ENCODE measurements at regions not wholly inside any gene's neighbourhood (a gene's known extent, or its start where the extent isn't known, plus 50 kb on each side); places are given as distances from the start of the nearest gene placed in this dataset.

DNA sequence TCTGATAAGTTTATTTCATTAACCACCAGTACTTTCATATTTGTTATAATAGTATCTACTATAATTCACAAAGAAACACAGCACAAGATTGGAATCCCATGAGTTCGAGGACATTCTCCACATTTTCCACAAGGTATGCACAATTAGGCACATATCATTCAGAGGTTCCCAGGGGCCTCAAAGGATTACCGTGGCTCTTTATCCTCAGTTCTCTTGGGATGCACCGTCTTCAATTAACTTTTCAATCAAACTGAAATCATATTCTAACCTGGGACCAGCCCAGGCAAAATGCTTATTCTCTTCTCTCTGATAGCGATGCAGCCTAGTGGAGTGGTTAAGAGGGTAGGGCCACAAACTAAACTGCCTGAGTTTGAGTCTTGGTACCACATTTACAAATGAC, 242.6 kb upstream of the RASGEF1B start (continued):
- TF ChIP-seq, protein P1, sequence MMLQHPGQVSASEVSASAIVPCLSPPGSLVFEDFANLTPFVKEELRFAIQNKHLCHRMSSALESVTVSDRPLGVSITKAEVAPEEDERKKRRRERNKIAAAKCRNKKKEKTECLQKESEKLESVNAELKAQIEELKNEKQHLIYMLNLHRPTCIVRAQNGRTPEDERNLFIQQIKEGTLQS (IDR thresholded peaks at IDR 0.05; ENCODE audit: insufficient read depth, low read depth, low read length): no peak
- TF ChIP-seq BCL11A (IDR thresholded peaks at IDR 0.05; ENCODE audit: low read depth in 2 of 2, low read length in 2 of 2) (no peak), PHF8 (conservative IDR thresholded peaks at IDR 0.05; ENCODE audit: low read depth, low read length) (no peak)

Measured in H1 (cell line).